H1 (cell line): ENCODE measurements at regions not wholly inside any gene's neighbourhood (a gene's known extent, or its start where the extent isn't known, plus 50 kb on each side); places are given as distances from the start of the nearest gene placed in this dataset.

Experiments used
- CTCF ChIA-PET: fragments of 300-600 bp; sonication (Branson Sonifier 250); formaldehyde crosslinking; loops from one replicate; lab custom pipeline; 2021; ENCODE audit not compliant: partially characterized antibody; lab: Charles Lee
- POLR2A ChIA-PET: fragments of 300-600 bp; sonication (Branson Sonifier 250); formaldehyde crosslinking; loops from one replicate; lab custom pipeline; 2021; ENCODE audit warnings: inconsistent platforms; ENCODE audit not compliant: partially characterized antibody; lab: Charles Lee
- DNase-seq, 2 experiments: peaks; one replicate each; pipeline versions ENCODE4 v3.0.0 to v3.0.0-alpha.2; 2010 to 2022; ENCODE audit warnings: low spot score in 2 of 2, low read depth in 1 of 2, mixed read lengths in 1 of 2
- FAIRE-seq: peaks from 2 replicates; lab custom pipeline; 2011; peaks lifted over from hg19 to GRCh38; lab: Jason Lieb, UNC
- H2AFZ ChIP-seq: 2 replicates; pipeline ENCODE4 v1.8.1; 2012; ENCODE audit warnings: low read length, inconsistent platforms
- H2AK5ac ChIP-seq: 2 replicates; pipeline ENCODE4 v1.6.1; 2013; ENCODE audit warnings: low read depth, low read length
- H2BK120ac ChIP-seq: replicated peaks from 2 replicates; pipeline ENCODE3; 2013; ENCODE audit warnings: low read depth, low read length, inconsistent platforms
- H2BK12ac ChIP-seq: 2 replicates; pipeline ENCODE4 v1.6.1; 2013; ENCODE audit warnings: low read depth, low read length
- H2BK15ac ChIP-seq: 2 replicates; pipeline ENCODE4 v1.6.1; 2013; ENCODE audit warnings: low read length
- H2BK20ac ChIP-seq: 2 replicates; pipeline ENCODE4 v1.6.1; 2013; ENCODE audit warnings: low read length
- H2BK5ac ChIP-seq: 2 replicates; pipeline ENCODE4 v1.6.1; 2013; ENCODE audit warnings: low read depth, low read length
- H3K14ac ChIP-seq: 2 replicates; pipeline ENCODE4 v1.6.1; 2013; ENCODE audit warnings: inconsistent platforms; ENCODE audit not compliant: insufficient read length
- H3K18ac ChIP-seq: 2 replicates; pipeline ENCODE4 v1.6.1; 2013; ENCODE audit warnings: low read length; ENCODE audit errors: extremely low read depth
- H3K23ac ChIP-seq: 2 replicates; pipeline ENCODE4 v1.6.1; 2013; ENCODE audit warnings: inconsistent platforms; ENCODE audit not compliant: insufficient read length
- H3K23me2 ChIP-seq: 2 replicates; pipeline ENCODE4 v1.6.1; 2013; ENCODE audit warnings: low read depth, low read length
- H3K27ac ChIP-seq: 2 replicates; pipeline ENCODE4 v1.6.1; 2011; ENCODE audit warnings: low read depth, low read length, inconsistent platforms
- H3K27me3 ChIP-seq, 4 experiments: replicated peaks in 1 of 4; 1 replicate in 1 of 4; 2 replicates in 3 of 4; pipeline versions ENCODE4 v1.6.1 to v1.8.1; 2011 to 2013; ENCODE audit warnings: low read length in 3 of 4, mild to moderate bottlenecking in 3 of 4, inconsistent platforms in 2 of 4, mixed read lengths in 2 of 4, moderate library complexity in 1 of 4; ENCODE audit not compliant: control insufficient read depth in 3 of 4, insufficient read depth in 3 of 4; ENCODE audit errors: extremely low read depth in 1 of 4
- H3K36me3 ChIP-seq, 4 experiments: 2 replicates each; pipeline versions ENCODE4 v1.6.1 to v1.8.1; 2011 to 2013; ENCODE audit warnings: mild to moderate bottlenecking in 4 of 4, low read length in 3 of 4, moderate library complexity in 2 of 4, control low read depth in 1 of 4, inconsistent platforms in 1 of 4; ENCODE audit not compliant: insufficient read depth in 4 of 4, control insufficient read depth in 2 of 4
- H3K4ac ChIP-seq: replicated peaks from 2 replicates; pipeline ENCODE3; 2013; ENCODE audit warnings: low read length, low read depth, mixed read lengths, inconsistent platforms; ENCODE audit not compliant: insufficient read length
- H3K4me1 ChIP-seq, 4 experiments: replicated peaks in 1 of 4; 1 replicate in 1 of 4; 2 replicates in 3 of 4; pipeline versions ENCODE4 v1.6.1 to v1.8.1; 2011 to 2013; ENCODE audit warnings: low read length in 3 of 4, inconsistent platforms in 2 of 4, mixed read lengths in 1 of 4; ENCODE audit not compliant: insufficient read depth in 4 of 4, control insufficient read depth in 3 of 4
- H3K4me2 ChIP-seq, 2 experiments: 2 replicates each; pipeline versions ENCODE4 v1.6.1 to v1.8.1; 2011 to 2013; ENCODE audit warnings: low read depth in 2 of 2, low read length in 2 of 2, control low read depth in 1 of 2, inconsistent platforms in 1 of 2, mild to moderate bottlenecking in 1 of 2; ENCODE audit not compliant: insufficient read depth in 1 of 2
- H3K4me3 ChIP-seq, 4 experiments: fragments of 200-600, 300-600 bp in 1 of 4; sonication (generic), shearing (Covaris generic), sonication (Bioruptor Twin) in 1 of 4; 2 replicates each; pipeline versions ENCODE4 v1.5.1 to v1.8.1; 2011 to 2016; ENCODE audit warnings: low read length in 4 of 4, low read depth in 3 of 4, control low read depth in 2 of 4, inconsistent platforms in 2 of 4, mild to moderate bottlenecking in 2 of 4, mixed read lengths in 1 of 4, moderate library complexity in 1 of 4; ENCODE audit not compliant: insufficient read depth in 2 of 4; ENCODE audit errors: extremely low read depth in 1 of 4
- H3K56ac ChIP-seq: replicated peaks from 2 replicates; pipeline ENCODE3; 2013; ENCODE audit warnings: low read depth, mild to moderate bottlenecking, mixed read lengths, low read length, inconsistent platforms; ENCODE audit not compliant: insufficient read length
- H3K79me1 ChIP-seq: 2 replicates; pipeline ENCODE4 v1.6.1; 2013; ENCODE audit warnings: low read depth, low read length, control low read depth
- H3K79me2 ChIP-seq, 2 experiments: 2 replicates each; pipeline versions ENCODE4 v1.6.1 to v1.8.1; 2012 to 2013; ENCODE audit warnings: low read length in 2 of 2, mild to moderate bottlenecking in 2 of 2, inconsistent platforms in 1 of 2; ENCODE audit not compliant: insufficient read depth in 2 of 2, control insufficient read depth in 1 of 2
- H3K9ac ChIP-seq, 4 experiments: replicated peaks in 1 of 4; 1 replicate in 1 of 4; 2 replicates in 3 of 4; pipeline versions ENCODE4 v1.6.1 to v1.8.1; 2011 to 2013; ENCODE audit warnings: low read depth in 3 of 4, low read length in 3 of 4, control low read depth in 2 of 4, mild to moderate bottlenecking in 2 of 4, moderate library complexity in 2 of 4, inconsistent platforms in 1 of 4; ENCODE audit errors: extremely low read depth in 1 of 4
- H3K9me3 ChIP-seq, 2 experiments: 2 replicates each; pipeline versions ENCODE4 v1.6.1 to v1.8.1; 2012 to 2013; ENCODE audit warnings: mild to moderate bottlenecking in 2 of 2, moderate library complexity in 2 of 2, control low read depth in 1 of 2, inconsistent platforms in 1 of 2, low read depth in 1 of 2, low read length in 1 of 2, mixed read lengths in 1 of 2; ENCODE audit not compliant: insufficient read depth in 2 of 2
- H4K20me1 ChIP-seq, 2 experiments: replicated peaks in 1 of 2; 2 replicates each; pipeline versions ENCODE3 to v1.8.1; 2011 to 2013; ENCODE audit warnings: inconsistent platforms in 2 of 2, low read length in 2 of 2, mild to moderate bottlenecking in 1 of 2; ENCODE audit not compliant: insufficient read depth in 2 of 2, control insufficient read depth in 1 of 2
- H4K5ac ChIP-seq: 2 replicates; pipeline ENCODE4 v1.6.1; 2013; ENCODE audit warnings: low read length, low read depth, mixed read lengths, inconsistent platforms; ENCODE audit not compliant: insufficient read length
- H4K8ac ChIP-seq: 2 replicates; pipeline ENCODE4 v1.8.0; 2013; ENCODE audit warnings: mild to moderate bottlenecking, moderate library complexity, low read length, inconsistent platforms; ENCODE audit not compliant: insufficient read depth; ENCODE audit errors: extremely low read depth
- H4K91ac ChIP-seq: replicated peaks from 2 replicates; pipeline ENCODE3; 2013; ENCODE audit warnings: low read length, mixed read lengths, inconsistent platforms; ENCODE audit not compliant: insufficient read length
- ASH2L ChIP-seq: fragments of 200-600, 300-600 bp; sonication (generic); IDR thresholded peaks from one replicate; pipeline ENCODE4 v1.7.1; 2017; ENCODE audit warnings: low read length
- BACH1 ChIP-seq: IDR thresholded peaks from 2 replicates; pipeline ENCODE4 v1.6.1; 2012; ENCODE audit warnings: low read length, improper control_type of control experiment
- EZH2 ChIP-seq: fragments of 200-600 bp; sonication (generic); IDR thresholded peaks from 2 replicates; pipeline ENCODE4 v1.7.1; 2012; ENCODE audit warnings: low read depth, mild to moderate bottlenecking, moderate library complexity, low read length, inconsistent platforms; ENCODE audit not compliant: severe bottlenecking
- HDAC2 ChIP-seq, 2 experiments: fragments of 300-600 bp in 1 of 2; sonication (generic) in 1 of 2; IDR thresholded peaks; 2 replicates each; pipeline ENCODE4 v1.6.1; 2011 to 2012; ENCODE audit warnings: low read depth in 2 of 2, low read length in 2 of 2, mild to moderate bottlenecking in 2 of 2, moderate library complexity in 2 of 2, borderline replicate concordance in 1 of 2, inconsistent platforms in 1 of 2
- JUND ChIP-seq: IDR thresholded peaks from 2 replicates; pipeline ENCODE4 v1.6.1; 2011; ENCODE audit warnings: mild to moderate bottlenecking, improper control_type of control experiment, low read length
- RAD21 ChIP-seq, 2 experiments: IDR thresholded peaks in 1 of 2; conservative IDR thresholded peaks in 1 of 2; 2 replicates each; pipeline ENCODE4 v1.6.1; 2011; ENCODE audit warnings: low read depth in 2 of 2, low read length in 2 of 2, improper control_type of control experiment in 1 of 2, inconsistent platforms in 1 of 2, mild to moderate bottlenecking in 1 of 2, moderate library complexity in 1 of 2
- RXRA ChIP-seq: IDR thresholded peaks from 2 replicates; pipeline ENCODE4 v1.6.1; 2011; ENCODE audit warnings: low read depth, mild to moderate bottlenecking, low read length, moderate library complexity; ENCODE audit not compliant: insufficient read depth
- SRF ChIP-seq: IDR thresholded peaks from 2 replicates; pipeline ENCODE4 v1.6.1; 2011; ENCODE audit warnings: mild to moderate bottlenecking, low read depth, low read length, moderate library complexity
- TAF7 ChIP-seq: optimal IDR thresholded peaks from 2 replicates; pipeline ENCODE3; 2011; ENCODE audit warnings: low read depth, mild to moderate bottlenecking, inconsistent platforms, low read length, moderate library complexity, borderline replicate concordance
- TEAD4 ChIP-seq: IDR thresholded peaks from 2 replicates; pipeline ENCODE4 v1.6.1; 2012; ENCODE audit warnings: low read depth, low read length, inconsistent platforms, mixed read lengths
- WGBS, 2 experiments: shearing (Covaris generic) in 1 of 2; methylation state at CpG; one replicate each; pipeline versions ENCODE4 v1.1.6 to v1.1.7; 2013 to 2015; ENCODE audit warnings: low lambda C conversion rate in 2 of 2, mixed read lengths in 2 of 2, inconsistent platforms in 1 of 2, low coverage in 1 of 2, missing lambda C conversion rate in 1 of 2; ENCODE audit not compliant: insufficient replicate concordance in 2 of 2, insufficient coverage in 1 of 2, insufficient read length in 1 of 2; ENCODE audit errors: extremely low coverage in 1 of 2, missing lambda C conversion rate in 1 of 2; 5-methylcytosine and 5-hydroxymethylcytosine counted together
- TF ChIP-seq, protein P1 (sequence below): IDR thresholded peaks from 2 replicates; pipeline ENCODE4 v1.6.1; 2012; ENCODE audit warnings: low read length, inconsistent platforms
- TF ChIP-seq, protein P2 (sequence below): IDR thresholded peaks from 2 replicates; pipeline ENCODE4 v1.6.1; 2011; ENCODE audit warnings: low read length, improper control_type of control experiment

DNA sequence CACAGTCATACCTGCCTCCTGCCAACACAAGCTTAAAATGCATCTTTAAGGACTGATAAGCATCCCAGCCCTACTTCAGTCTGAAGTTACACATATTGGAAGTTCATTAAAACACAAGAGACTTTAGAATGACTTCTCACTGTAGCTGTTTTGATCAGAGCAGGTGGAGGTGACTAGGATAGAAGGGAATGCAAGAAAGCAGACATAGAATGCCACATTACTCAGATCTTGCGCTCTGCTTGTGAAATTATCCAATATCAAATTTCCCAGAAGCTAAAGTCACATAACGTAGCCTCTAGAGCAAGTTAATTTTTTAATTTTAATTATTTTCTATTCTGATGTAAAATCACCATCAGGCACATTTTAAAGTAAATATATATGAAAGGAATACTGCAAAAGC is 306.5 kb downstream of the PLOD2 start:
- H4K8ac ChIP-seq = no peak overlapping the region
- no peak overlapping the region for H2AK5ac ChIP-seq
- no peak overlapping the region for H4K5ac ChIP-seq
- WGBS, 2 experiments = 98% methylated on average over 2 of the region's 2 CpGs; no CpG with 5 or more reads in 1 of the 2 experiments
- H3K9me3 ChIP-seq = no peaks in the 10 kb centered on the region
- H2BK5ac ChIP-seq = no peak overlapping the region
- no peak overlapping the region for H3K27ac ChIP-seq
- H3K36me3 ChIP-seq = no peaks in the 10 kb centered on the region
- no peak overlapping the region for H2BK120ac ChIP-seq
- no peaks in the 10 kb centered on the region for H3K27me3 ChIP-seq
- FAIRE-seq (no peak), DNase-seq (no peak)
- H3K4me1 ChIP-seq = no peaks in the 10 kb centered on the region
- ChIA-PET CTCF (no interaction called here), POLR2A (no interaction called here)
- H3K9ac ChIP-seq = no peak overlapping the region
- H3K79me2 ChIP-seq = no peaks in the 10 kb centered on the region
- H3K23ac ChIP-seq = no peak overlapping the region
- no peak overlapping the region for H4K91ac ChIP-seq
- no peaks in the 10 kb centered on the region for H4K20me1 ChIP-seq
- H3K23me2 ChIP-seq = no peaks in the 10 kb centered on the region
- no peak overlapping the region for H3K4me2 ChIP-seq
- no peak overlapping the region for H3K56ac ChIP-seq
- no peak overlapping the region for H2BK12ac ChIP-seq
- H2BK15ac ChIP-seq = no peak overlapping the region
- no peak overlapping the region for H3K4me3 ChIP-seq
- H2BK20ac ChIP-seq = no peak overlapping the region
- no peak overlapping the region for H3K4ac ChIP-seq
- H3K79me1 ChIP-seq = no peaks in the 10 kb centered on the region
- no peak overlapping the region for H3K18ac ChIP-seq
- no peak overlapping the region for H3K14ac ChIP-seq
- no peak overlapping the region for H2AFZ ChIP-seq
- no peak for TF ChIP-seq RXRA
- no peak for TF ChIP-seq EZH2
- TF ChIP-seq JUND = no peak
- TF ChIP-seq, protein P1, sequence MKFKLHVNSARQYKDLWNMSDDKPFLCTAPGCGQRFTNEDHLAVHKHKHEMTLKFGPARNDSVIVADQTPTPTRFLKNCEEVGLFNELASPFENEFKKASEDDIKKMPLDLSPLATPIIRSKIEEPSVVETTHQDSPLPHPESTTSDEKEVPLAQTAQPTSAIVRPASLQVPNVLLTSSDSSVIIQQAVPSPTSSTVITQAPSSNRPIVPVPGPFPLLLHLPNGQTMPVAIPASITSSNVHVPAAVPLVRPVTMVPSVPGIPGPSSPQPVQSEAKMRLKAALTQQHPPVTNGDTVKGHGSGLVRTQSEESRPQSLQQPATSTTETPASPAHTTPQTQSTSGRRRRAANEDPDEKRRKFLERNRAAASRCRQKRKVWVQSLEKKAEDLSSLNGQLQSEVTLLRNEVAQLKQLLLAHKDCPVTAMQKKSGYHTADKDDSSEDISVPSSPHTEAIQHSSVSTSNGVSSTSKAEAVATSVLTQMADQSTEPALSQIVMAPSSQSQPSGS = no peak
- no peak for TF ChIP-seq HDAC2 (IDR thresholded peaks at IDR 0.05; ENCODE audit: borderline replicate concordance in 1 of 2, low read depth in 2 of 2, low read length in 2 of 2)
- TF ChIP-seq TAF7 = no peak
- TF ChIP-seq, protein P2, sequence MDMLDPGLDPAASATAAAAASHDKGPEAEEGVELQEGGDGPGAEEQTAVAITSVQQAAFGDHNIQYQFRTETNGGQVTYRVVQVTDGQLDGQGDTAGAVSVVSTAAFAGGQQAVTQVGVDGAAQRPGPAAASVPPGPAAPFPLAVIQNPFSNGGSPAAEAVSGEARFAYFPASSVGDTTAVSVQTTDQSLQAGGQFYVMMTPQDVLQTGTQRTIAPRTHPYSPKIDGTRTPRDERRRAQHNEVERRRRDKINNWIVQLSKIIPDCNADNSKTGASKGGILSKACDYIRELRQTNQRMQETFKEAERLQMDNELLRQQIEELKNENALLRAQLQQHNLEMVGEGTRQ = no peak
- TF ChIP-seq TEAD4 = no peak
- no peak for TF ChIP-seq SRF
- no peak for TF ChIP-seq ASH2L
- TF ChIP-seq RAD21 (IDR thresholded peaks at IDR 0.05 in 1 of 2, conservative IDR thresholded peaks at IDR 0.05 in 1 of 2; ENCODE audit: low read depth in 2 of 2, low read length in 2 of 2) = no peak
- TF ChIP-seq BACH1 = no peak
